ENCODE measurements at regions not wholly inside any gene's neighbourhood (a gene's known extent, or its start where the extent isn't known, plus 50 kb on each side); places are given as distances from the start of the nearest gene placed in this dataset.

- DNase-seq = no peak
- peaks cover 88% of the 10 kb centered on the region for H3K27me3 ChIP-seq (ENCODE audit: low read depth)
- H3K27ac ChIP-seq (replicated peaks) = no peak overlapping the region
- H3K4me1 ChIP-seq = no peaks in the 10 kb centered on the region
- no peak for TF ChIP-seq CTCF (IDR thresholded peaks at IDR 0.05; ENCODE audit: borderline replicate concordance)
- intact Hi-C loops (cut with micrococcal nuclease) = no loop called here
- no peaks in the 10 kb centered on the region for H3K36me3 ChIP-seq
- no peaks in the 10 kb centered on the region for H3K9me3 ChIP-seq (replicated peaks)
- no peak overlapping the region for H3K4me3 ChIP-seq
Measured at GRCh38 chr10:2948127-2948854, 119.1 kb upstream of the PFKP start.

GRCh38 chr10:2944788-2945187 lies 122.6 kb upstream of the PFKP start:
- Histone ChIP-seq H3K4me1 (no peaks in the 10 kb centered on the region), H3K27ac (replicated peaks) (no peak overlapping the region), H3K4me3 (no peak overlapping the region), H3K36me3 (no peaks in the 10 kb centered on the region), H3K27me3 (ENCODE audit: low read depth) (peaks cover 83% of the 10 kb centered on the region), H3K9me3 (replicated peaks) (no peaks in the 10 kb centered on the region)
- no peak for TF ChIP-seq CTCF (IDR thresholded peaks at IDR 0.05; ENCODE audit: borderline replicate concordance)
- no peak for DNase-seq
- intact Hi-C loops (cut with micrococcal nuclease) = no loop called here

- H3K9me3 ChIP-seq (replicated peaks) = no peaks in the 10 kb centered on the region
- H3K27ac ChIP-seq (replicated peaks) = no peak overlapping the region
- H3K4me1 ChIP-seq = no peaks in the 10 kb centered on the region
- H3K4me3 ChIP-seq = no peak overlapping the region
- H3K27me3 ChIP-seq (ENCODE audit: low read depth) = peaks cover 84% of the 10 kb centered on the region
- DNase-seq = no peak
- intact Hi-C loops (cut with micrococcal nuclease) = no loop called here
- TF ChIP-seq CTCF (IDR thresholded peaks at IDR 0.05; ENCODE audit: borderline replicate concordance) = no peak
- H3K36me3 ChIP-seq = no peaks in the 10 kb centered on the region
Measured at GRCh38 chr10:2943932-2944614, 123.3 kb upstream of the PFKP start.

GRCh38 chr10:2942938-2943337 lies 124.4 kb upstream of the PFKP start:
- no peak for DNase-seq
- intact Hi-C loops (cut with micrococcal nuclease) = no loop called here
- no peaks in the 10 kb centered on the region for H3K36me3 ChIP-seq
- no peak for TF ChIP-seq CTCF (IDR thresholded peaks at IDR 0.05; ENCODE audit: borderline replicate concordance)
- peaks cover 91% of the 10 kb centered on the region for H3K27me3 ChIP-seq (ENCODE audit: low read depth)
- no peak overlapping the region for H3K27ac ChIP-seq (replicated peaks)
- H3K4me3 ChIP-seq = no peak overlapping the region
- H3K4me1 ChIP-seq = no peaks in the 10 kb centered on the region
- H3K9me3 ChIP-seq (replicated peaks) = no peaks in the 10 kb centered on the region

GRCh38 chr10:2938869-2939268 lies 128.5 kb upstream of the PFKP start:
- DNase-seq = no peak
- Histone ChIP-seq H3K4me3 (no peak overlapping the region), H3K27me3 (ENCODE audit: low read depth) (peaks cover 90% of the 10 kb centered on the region), H3K9me3 (replicated peaks) (no peaks in the 10 kb centered on the region), H3K4me1 (no peaks in the 10 kb centered on the region), H3K36me3 (no peaks in the 10 kb centered on the region), H3K27ac (replicated peaks) (no peak overlapping the region)
- peak; percentile 10 for TF ChIP-seq CTCF (IDR thresholded peaks at IDR 0.05; ENCODE audit: borderline replicate concordance)
- intact Hi-C loops (cut with micrococcal nuclease) = no loop called here

Measured in left ventricle myocardium inferior (tissue), 1 donor.